ENCODE measurements at regions not wholly inside any gene's neighbourhood (a gene's known extent, or its start where the extent isn't known, plus 50 kb on each side); places are given as distances from the start of the nearest gene placed in this dataset.
"Not testable (repeated sequence)": the region's sequence is repeated elsewhere in the genome, so short reads cannot be mapped to it uniquely, and the experiment has no call there.

DNA sequence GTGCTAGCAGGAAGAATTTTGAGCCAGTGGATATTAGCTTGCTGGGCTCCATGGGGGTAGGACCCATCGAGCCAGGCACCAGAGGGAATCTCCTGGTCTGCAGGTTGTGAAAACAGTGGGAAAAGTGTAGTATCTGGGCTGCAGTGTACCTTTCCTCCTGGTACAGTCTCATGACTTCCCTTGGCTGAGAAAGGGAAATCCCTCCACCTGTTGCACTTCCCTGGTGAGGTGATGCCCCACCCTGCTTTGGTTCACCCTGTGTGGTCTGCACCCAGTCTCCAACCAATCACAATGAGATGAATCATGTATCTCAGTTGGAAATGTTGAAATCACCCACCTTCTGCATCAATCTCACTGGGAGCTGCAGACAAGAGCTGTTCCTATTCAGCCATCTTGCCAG is 341.4 kb upstream of the IRS4 start:
- TF ChIP-seq POLR2A (IDR thresholded peaks at IDR 0.05; ENCODE audit: extremely low read depth, insufficient read length) (no peak), MAX (IDR thresholded peaks at IDR 0.05; ENCODE audit: low read depth, low read length) (no peak), MYC (IDR thresholded peaks at IDR 0.05; ENCODE audit: low read depth, low read length) (no peak)
- TF ChIP-seq, protein P1, sequence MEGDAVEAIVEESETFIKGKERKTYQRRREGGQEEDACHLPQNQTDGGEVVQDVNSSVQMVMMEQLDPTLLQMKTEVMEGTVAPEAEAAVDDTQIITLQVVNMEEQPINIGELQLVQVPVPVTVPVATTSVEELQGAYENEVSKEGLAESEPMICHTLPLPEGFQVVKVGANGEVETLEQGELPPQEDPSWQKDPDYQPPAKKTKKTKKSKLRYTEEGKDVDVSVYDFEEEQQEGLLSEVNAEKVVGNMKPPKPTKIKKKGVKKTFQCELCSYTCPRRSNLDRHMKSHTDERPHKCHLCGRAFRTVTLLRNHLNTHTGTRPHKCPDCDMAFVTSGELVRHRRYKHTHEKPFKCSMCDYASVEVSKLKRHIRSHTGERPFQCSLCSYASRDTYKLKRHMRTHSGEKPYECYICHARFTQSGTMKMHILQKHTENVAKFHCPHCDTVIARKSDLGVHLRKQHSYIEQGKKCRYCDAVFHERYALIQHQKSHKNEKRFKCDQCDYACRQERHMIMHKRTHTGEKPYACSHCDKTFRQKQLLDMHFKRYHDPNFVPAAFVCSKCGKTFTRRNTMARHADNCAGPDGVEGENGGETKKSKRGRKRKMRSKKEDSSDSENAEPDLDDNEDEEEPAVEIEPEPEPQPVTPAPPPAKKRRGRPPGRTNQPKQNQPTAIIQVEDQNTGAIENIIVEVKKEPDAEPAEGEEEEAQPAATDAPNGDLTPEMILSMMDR (IDR thresholded peaks at IDR 0.05; ENCODE audit: low read depth, low read length) = no peak
- H3K4me3 ChIP-seq (ENCODE audit: low read depth, low read length) = no peak overlapping the region
- no peak for DNase-seq (ENCODE audit: low read depth)

- H3K4me3 ChIP-seq (ENCODE audit: low read depth, low read length); DNase-seq (ENCODE audit: low read depth): not testable (repeated sequence)
Measured at GRCh38 chrX:109054181-109054581, 317.8 kb upstream of the IRS4 start.

DNA sequence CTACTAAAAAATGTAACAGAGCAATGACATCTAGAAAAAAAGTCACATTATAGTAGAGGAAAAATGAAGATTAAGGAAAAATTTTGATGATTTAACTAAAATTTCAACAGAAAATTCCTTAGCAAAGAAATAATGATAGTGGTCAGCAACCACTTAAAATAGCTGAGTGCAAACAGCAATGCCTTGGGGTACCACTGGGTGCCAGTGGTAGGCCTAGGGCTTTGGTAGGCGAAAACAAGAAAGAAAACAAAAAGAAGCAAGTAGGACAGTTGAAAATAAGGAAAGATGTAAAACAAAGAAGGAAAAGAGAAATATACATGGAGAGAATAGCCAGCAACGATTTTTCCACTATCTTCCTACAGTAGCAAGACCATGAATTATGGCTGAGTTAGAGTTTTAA is 313.5 kb upstream of the IRS4 start:
- TF ChIP-seq MYC (IDR thresholded peaks at IDR 0.05; ENCODE audit: low read depth, low read length) (no peak), POLR2A (IDR thresholded peaks at IDR 0.05; ENCODE audit: extremely low read depth, insufficient read length) (no peak), MAX (IDR thresholded peaks at IDR 0.05; ENCODE audit: low read depth, low read length) (no peak)
- TF ChIP-seq, protein P1 (IDR thresholded peaks at IDR 0.05; ENCODE audit: low read depth, low read length) = no peak
- DNase-seq (ENCODE audit: low read depth) = no peak

DNA sequence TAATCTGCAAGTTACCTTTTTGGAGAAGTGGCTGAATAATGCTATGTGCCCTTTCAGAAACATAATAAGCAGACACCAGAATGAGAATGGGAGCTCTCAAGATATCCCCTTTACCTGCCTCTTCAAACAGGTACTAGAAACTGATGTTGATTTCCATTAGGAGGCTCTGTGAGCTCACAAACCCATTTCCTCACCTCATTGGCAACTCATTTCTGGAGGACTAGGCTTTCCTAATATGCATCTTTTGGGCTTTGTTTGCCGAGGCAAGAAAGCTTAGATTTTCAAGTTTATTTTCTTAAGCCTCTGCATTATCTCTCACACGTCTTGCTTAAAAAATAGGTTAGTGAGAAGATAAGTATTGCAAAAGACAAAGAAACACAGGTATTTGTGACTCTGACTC is 313.1 kb upstream of the IRS4 start:
- TF ChIP-seq MAX (IDR thresholded peaks at IDR 0.05; ENCODE audit: low read depth, low read length) = no peak
- no peak for TF ChIP-seq POLR2A (IDR thresholded peaks at IDR 0.05; ENCODE audit: extremely low read depth, insufficient read length)
- TF ChIP-seq MYC (IDR thresholded peaks at IDR 0.05; ENCODE audit: low read depth, low read length) = no peak
- TF ChIP-seq, protein P1 (IDR thresholded peaks at IDR 0.05; ENCODE audit: low read depth, low read length) = no peak
- no peak overlapping the region for H3K4me3 ChIP-seq (ENCODE audit: low read depth, low read length)
- no peak for DNase-seq (ENCODE audit: low read depth)

More for the DNA sequence above, 313.5 kb upstream of the IRS4 start:
- no peak overlapping the region for H3K4me3 ChIP-seq (ENCODE audit: low read depth, low read length)

GRCh38 chrX:109040057-109040456 is 303.7 kb upstream of the IRS4 start:
- TF ChIP-seq POLR2A (IDR thresholded peaks at IDR 0.05; ENCODE audit: extremely low read depth, insufficient read length) (no peak), MYC (IDR thresholded peaks at IDR 0.05; ENCODE audit: low read depth, low read length) (no peak), MAX (IDR thresholded peaks at IDR 0.05; ENCODE audit: low read depth, low read length) (no peak)
- TF ChIP-seq, protein P1 (IDR thresholded peaks at IDR 0.05; ENCODE audit: low read depth, low read length) = no peak
- no peak for DNase-seq (ENCODE audit: low read depth)
- no peak overlapping the region for H3K4me3 ChIP-seq (ENCODE audit: low read depth, low read length)

DNA sequence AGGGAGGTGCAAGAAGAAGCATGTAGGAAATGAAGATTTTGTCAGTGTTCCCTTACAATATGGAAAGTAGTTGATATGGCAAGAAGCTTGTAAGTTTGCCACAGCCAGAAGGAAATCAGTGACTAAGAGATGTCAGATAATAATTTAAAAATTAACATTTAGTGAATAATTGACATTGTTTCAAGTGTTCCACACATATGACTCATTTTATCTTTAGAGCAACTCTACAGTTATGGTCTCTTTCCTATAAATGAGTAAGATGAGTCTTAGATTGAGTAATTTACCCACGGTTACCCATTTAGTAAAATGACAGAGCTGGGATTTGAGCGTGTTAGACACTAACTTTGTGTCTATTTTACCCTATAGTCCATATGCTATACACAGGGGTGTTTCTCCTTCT is 300.3 kb upstream of the IRS4 start:
- TF ChIP-seq, protein P1 (IDR thresholded peaks at IDR 0.05; ENCODE audit: low read depth, low read length) = no peak
- TF ChIP-seq MYC (IDR thresholded peaks at IDR 0.05; ENCODE audit: low read depth, low read length) = no peak
- no peak for TF ChIP-seq POLR2A (IDR thresholded peaks at IDR 0.05; ENCODE audit: extremely low read depth, insufficient read length)
- no peak for TF ChIP-seq MAX (IDR thresholded peaks at IDR 0.05; ENCODE audit: low read depth, low read length)
- DNase-seq (ENCODE audit: low read depth) = no peak
- no peak overlapping the region for H3K4me3 ChIP-seq (ENCODE audit: low read depth, low read length)

All from NB4 (cell line).